ENCODE measurements at regions not wholly inside any gene's neighbourhood (a gene's known extent, or its start where the extent isn't known, plus 50 kb on each side); places are given as distances from the start of the nearest gene placed in this dataset.

- no peak for DNase-seq (ENCODE audit: low spot score)
Observed at GRCh38 chr3:189555558-189555881, 75.7 kb upstream of the TP63 start.

DNA sequence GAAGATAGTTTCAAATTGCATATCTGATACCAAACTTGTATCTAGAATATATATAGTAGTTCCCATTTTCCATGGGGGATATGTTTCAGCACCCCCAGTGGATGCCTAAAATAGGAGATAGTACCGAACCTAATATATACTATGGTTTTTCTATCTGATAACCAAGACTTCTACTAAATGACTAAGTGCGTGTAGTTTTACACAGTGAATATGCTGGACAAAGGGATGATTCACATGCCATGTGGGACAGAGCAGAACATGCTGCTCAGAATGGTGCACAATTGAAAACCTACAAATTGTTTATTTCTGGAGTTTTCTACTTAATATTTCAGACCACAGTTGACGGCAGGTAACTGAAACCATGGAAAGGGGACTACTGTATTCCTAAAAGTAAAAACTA lies 73.4 kb upstream of the TP63 start:
- DNase-seq (ENCODE audit: low spot score) = no peak

GRCh38 chr3:189561256-189561655 lies 69.9 kb upstream of the TP63 start:
- DNase-seq (ENCODE audit: low spot score) = no peak

DNA sequence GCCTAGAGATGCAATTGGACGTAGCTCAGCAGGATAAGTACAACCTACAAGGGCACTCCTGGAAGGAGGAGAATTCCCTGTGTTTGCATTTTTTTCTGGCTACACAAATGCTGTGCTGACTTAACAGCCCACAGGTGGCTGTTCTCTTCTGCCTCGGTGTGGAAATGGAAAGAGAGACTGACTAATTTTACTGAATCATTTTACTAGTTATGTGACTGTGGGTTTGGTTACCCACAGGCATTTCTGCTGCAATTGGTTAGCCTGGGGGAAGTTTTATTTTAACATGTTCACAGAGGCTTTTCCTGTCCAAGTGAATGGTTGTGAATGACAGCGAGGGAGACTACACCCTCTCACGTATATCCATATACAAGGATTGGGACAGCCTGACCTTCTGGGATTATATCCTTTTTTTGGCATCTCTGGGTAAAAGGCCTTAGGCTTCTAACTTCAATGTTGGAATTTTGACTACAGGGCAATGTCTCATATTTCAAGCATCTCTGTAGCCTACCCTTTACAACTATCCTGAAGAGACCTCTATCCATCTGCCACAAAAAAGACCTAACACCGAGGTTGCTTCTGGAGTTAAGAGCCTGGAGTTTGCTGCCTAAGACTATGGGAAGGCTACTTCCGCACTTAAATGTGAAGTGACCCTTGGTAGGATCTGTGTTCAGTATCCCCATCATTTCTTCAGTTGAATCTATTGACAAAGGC lies 67.2 kb upstream of the TP63 start:
- no peak for DNase-seq (ENCODE audit: low spot score)

DNA sequence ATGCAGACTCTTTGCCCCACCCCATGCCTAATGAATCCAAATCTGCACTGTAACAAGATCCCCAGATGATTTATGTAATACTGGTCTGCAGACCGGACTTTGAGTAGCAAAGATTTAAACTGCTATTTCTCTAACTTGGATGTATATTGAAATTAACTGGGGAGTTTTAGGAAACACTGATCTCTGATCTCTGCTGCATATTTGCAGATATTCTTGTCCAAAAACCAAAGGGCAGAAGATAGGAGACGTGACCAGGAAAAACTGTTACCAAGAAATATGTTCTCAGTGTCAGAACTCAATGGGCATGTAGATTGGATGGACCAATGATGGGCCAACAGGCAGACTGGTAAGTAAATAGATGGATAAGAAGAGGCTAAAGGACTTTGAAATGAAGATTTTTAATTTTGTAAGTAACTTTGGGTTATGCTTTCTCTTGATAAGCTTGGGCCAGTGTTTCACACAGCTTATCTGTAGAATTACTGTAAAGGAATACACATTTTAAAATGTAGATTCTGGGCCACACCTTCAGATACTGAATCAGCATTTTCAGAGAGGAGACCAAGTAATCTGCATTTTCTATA lies 64.5 kb upstream of the TP63 start:
- DNase-seq (ENCODE audit: low spot score) = no peak

DNA sequence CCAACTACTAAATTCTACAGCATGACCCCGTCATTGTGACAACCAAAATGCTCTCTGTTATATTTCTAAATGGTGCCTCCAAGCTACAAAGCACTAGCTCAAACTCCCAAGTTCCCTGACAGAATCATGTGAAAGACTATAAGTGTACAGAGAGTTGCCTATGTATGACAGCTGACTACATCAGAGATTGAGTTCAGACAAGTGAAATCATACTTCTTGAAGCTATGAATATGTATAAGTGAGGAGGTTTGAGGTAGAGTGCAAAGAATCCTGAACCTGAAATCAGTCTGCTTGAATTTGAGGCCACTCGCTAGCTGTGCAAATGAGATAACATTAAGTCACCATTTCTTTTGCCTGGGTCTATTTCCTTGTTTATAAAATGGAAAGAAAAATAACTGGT lies 63.9 kb upstream of the TP63 start:
- no peak for DNase-seq (ENCODE audit: low spot score)

DNA sequence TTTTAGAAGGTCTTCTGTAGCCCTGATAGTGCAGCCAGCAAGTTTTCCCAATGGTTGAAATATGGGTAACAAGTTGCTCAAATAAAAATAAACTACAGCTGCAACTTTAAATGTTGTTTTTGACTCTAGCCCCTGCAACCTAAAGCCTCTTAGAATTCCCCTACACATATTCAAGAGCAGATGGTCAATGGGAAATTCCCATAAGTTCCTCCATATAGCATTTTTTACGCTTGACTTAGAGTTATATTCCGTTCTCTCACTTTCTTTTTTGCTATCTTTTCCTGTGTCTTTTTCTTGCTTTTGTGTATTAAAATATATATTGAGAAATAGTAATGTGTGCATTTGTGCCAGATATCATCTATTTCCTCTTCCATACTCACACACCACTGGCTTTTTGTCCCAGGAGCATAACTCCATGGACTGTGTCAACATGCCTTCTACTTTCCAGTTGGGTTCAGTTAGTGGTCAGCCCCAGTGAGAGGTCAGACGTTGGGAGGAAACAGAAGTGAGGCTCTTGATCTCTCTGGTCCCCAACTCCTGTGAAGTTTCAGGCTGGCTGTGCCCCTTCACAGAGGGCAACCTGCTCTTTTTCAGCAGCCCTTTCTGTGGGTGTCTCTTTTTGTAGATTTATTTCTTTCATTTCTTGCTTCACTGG lies 63.3 kb upstream of the TP63 start:
- DNase-seq (ENCODE audit: low spot score) = no peak

DNA sequence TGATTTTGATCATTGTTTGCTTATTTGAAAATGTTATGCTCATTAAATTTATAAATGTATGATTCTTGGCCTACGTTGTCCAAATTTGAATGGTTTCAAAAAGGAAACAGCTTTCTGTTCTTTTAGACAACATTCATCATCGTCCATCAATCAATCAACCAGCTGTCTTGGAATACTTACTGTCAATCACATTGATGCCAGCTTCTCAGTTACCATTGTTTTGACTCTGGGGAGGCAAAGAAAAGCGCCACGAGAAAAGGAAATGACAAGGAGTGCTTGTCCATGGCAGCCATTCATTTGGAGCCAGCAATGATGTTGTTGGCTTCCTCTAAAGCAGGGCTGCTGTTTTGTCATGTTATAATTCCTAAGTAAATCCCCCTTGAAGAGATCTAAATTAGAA lies 62.2 kb upstream of the TP63 start:
- DNase-seq (ENCODE audit: low spot score) = no peak

DNA sequence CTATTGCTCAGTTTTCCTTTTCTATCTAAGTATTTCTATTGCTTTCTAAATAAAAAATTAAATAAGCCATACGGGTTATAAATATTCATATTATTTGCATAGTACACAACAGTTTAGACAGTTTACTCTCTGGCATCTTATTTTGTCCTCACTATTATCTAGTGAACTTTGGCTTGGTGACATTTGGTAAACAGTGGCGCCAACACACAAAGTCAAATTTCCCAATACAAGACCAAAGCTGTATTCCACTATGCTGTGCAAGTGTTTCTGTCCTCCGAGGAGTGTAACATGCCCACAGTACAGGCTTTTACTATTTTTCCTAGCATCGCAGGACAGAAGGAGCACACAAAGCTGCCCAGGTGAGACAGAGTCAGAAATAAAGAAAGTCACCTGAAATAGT lies 61.7 kb upstream of the TP63 start:
- no peak for DNase-seq (ENCODE audit: low spot score)

DNA sequence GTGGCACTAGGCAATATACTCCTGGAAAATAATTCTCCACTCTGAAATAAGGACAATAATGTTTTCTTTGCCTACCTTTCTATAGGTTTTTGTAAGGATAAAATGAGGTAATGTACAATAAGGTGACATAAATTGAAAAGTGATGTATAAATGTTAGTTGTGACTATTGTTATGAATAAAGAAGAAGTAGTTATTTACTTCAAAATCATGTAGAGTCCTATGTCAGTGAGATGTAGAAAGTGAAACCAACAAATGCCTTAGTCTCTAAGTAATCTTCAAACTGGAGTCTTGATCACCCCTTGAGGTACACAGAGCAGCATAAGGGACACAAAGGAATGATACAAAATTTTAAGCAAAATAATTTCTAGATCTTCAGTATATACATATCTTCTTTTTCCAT lies 60.3 kb upstream of the TP63 start:
- no peak for DNase-seq (ENCODE audit: low spot score)

GRCh38 chr3:189572249-189572648 lies 58.9 kb upstream of the TP63 start:
- DNase-seq (ENCODE audit: low spot score) = no peak

- DNase-seq (ENCODE audit: low spot score) = no peak
Observed at GRCh38 chr3:189573004-189573403, 58.2 kb upstream of the TP63 start.

DNA sequence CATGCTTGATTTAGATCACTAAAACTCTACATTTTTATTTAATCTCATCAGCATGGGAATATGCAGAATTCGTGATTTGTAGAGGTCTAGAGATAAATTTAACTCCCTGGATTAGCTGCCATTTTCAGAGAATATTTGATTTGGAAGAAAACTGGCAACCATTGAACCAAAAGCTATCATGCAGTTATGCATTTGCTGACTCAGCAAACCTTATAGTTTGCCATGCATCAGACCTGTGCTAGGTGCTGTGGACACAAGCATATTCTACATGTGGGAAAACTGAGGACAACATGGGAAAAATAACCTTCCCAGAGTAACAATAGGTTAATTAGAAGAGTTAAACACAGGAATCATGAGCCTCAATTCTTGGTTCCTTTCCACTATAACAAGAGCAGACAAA lies 54.7 kb upstream of the TP63 start:
- no peak for DNase-seq (ENCODE audit: low spot score)

- DNase-seq (ENCODE audit: low spot score) = no peak
Observed at GRCh38 chr3:189577050-189577951, 53.9 kb upstream of the TP63 start.

GRCh38 chr3:189580190-189580589 lies 51.0 kb upstream of the TP63 start:
- DNase-seq (ENCODE audit: low spot score) = no peak
